ENCODE measurements at regions not wholly inside any gene's neighbourhood (a gene's known extent, or its start where the extent isn't known, plus 50 kb on each side); places are given as distances from the start of the nearest gene placed in this dataset.
"Not testable (repeated sequence)": the region's sequence is repeated elsewhere in the genome, so short reads cannot be mapped to it uniquely, and the experiment has no call there.

- FAIRE-seq (no peak), DNase-seq (ENCODE audit: insufficient read length, low spot score) (no peak)
- TF ChIP-seq CTCF (IDR thresholded peaks at IDR 0.05; ENCODE audit: insufficient read depth, missing control alignments): no peak
Observed at GRCh38 chr6:67694127-67694526, 941.0 kb upstream of the ADGRB3 start.

GRCh38 chr6:67689329-67689728 lies 945.8 kb upstream of the ADGRB3 start:
- FAIRE-seq (no peak), DNase-seq (ENCODE audit: insufficient read length, low spot score) (no peak)
- no peak for TF ChIP-seq CTCF (IDR thresholded peaks at IDR 0.05; ENCODE audit: insufficient read depth, missing control alignments)

- FAIRE-seq: no peak
Observed at GRCh38 chr6:67687396-67687795, 947.7 kb upstream of the ADGRB3 start.

GRCh38 chr6:67686225-67686624 lies 948.9 kb upstream of the ADGRB3 start:
- not testable (repeated sequence) for DNase-seq (ENCODE audit: insufficient read length, low spot score); FAIRE-seq

More at GRCh38 chr6:67687396-67687795, 947.7 kb upstream of the ADGRB3 start:
- TF ChIP-seq CTCF (IDR thresholded peaks at IDR 0.05; ENCODE audit: insufficient read depth, missing control alignments): no peak
- DNase-seq (ENCODE audit: insufficient read length, low spot score): no peak

GRCh38 chr6:67683960-67684359 lies 951.1 kb upstream of the ADGRB3 start:
- DNase-seq (ENCODE audit: insufficient read length, low spot score): no peak
- no peak for TF ChIP-seq CTCF (IDR thresholded peaks at IDR 0.05; ENCODE audit: insufficient read depth, missing control alignments)
- FAIRE-seq: no peak

- FAIRE-seq (no peak), DNase-seq (ENCODE audit: insufficient read length, low spot score) (no peak)
- TF ChIP-seq CTCF (IDR thresholded peaks at IDR 0.05; ENCODE audit: insufficient read depth, missing control alignments): no peak
Observed at GRCh38 chr6:67680297-67680932, 954.7 kb upstream of the ADGRB3 start.

- no peak for TF ChIP-seq CTCF (IDR thresholded peaks at IDR 0.05; ENCODE audit: insufficient read depth, missing control alignments)
- no peak for DNase-seq (ENCODE audit: insufficient read length, low spot score)
- FAIRE-seq: no peak
Observed at GRCh38 chr6:67679566-67680296, 955.4 kb upstream of the ADGRB3 start.
